ENCODE measurements at regions not wholly inside any gene's neighbourhood (a gene's known extent, or its start where the extent isn't known, plus 50 kb on each side); places are given as distances from the start of the nearest gene placed in this dataset.

DNA sequence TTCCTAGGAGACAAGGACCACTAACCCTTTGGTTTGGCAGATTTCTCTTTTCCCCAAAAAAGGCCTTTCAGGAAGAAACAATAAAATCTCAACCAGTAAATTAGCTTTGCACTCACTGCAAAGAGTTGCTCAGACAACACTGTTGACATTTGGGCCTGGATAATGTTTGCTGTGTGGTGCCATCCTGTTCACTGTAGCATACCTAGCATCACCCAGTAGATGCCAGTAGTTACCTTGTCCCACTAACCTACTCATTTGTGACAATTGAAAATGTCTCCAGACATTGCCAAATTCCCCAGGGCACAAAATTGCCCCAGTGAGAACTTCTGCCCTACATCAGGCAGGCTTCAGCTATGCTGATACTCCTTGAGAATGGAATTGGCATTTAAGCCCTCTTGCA lies 177.0 kb upstream of the ERCC4 start:
- H3K36me3 Mint-ChIP-seq: no peaks in the 10 kb centered on the region
- Histone ChIP-seq H3K9me3 (ENCODE audit: control insufficient read depth, insufficient read depth, low read length) (no peaks in the 10 kb centered on the region), H3K27ac (ENCODE audit: low read length) (no peak overlapping the region), H3K4me1 (ENCODE audit: control insufficient read depth, insufficient read depth, low read length) (no peaks in the 10 kb centered on the region), H3K36me3 (ENCODE audit: control insufficient read depth, insufficient read depth, low read length) (no peaks in the 10 kb centered on the region), H3K27me3 (ENCODE audit: control insufficient read depth, insufficient read depth, low read length) (no peaks in the 10 kb centered on the region), H3K4me3 (ENCODE audit: low read length) (no peak overlapping the region)
- no peak for ATAC-seq
- intact Hi-C loops (cut with micrococcal nuclease): no loop called here
- no peak overlapping the region for H3K27ac Mint-ChIP-seq
- TF ChIP-seq, protein P1, sequence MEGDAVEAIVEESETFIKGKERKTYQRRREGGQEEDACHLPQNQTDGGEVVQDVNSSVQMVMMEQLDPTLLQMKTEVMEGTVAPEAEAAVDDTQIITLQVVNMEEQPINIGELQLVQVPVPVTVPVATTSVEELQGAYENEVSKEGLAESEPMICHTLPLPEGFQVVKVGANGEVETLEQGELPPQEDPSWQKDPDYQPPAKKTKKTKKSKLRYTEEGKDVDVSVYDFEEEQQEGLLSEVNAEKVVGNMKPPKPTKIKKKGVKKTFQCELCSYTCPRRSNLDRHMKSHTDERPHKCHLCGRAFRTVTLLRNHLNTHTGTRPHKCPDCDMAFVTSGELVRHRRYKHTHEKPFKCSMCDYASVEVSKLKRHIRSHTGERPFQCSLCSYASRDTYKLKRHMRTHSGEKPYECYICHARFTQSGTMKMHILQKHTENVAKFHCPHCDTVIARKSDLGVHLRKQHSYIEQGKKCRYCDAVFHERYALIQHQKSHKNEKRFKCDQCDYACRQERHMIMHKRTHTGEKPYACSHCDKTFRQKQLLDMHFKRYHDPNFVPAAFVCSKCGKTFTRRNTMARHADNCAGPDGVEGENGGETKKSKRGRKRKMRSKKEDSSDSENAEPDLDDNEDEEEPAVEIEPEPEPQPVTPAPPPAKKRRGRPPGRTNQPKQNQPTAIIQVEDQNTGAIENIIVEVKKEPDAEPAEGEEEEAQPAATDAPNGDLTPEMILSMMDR (IDR thresholded peaks at IDR 0.05): no peak
- H3K4me1 Mint-ChIP-seq: no peaks in the 10 kb centered on the region
- peaks cover 3 to 7% of the 10 kb centered on the region in 2 donors for H3K9me3 Mint-ChIP-seq
- no peaks in the 10 kb centered on the region for H3K27me3 Mint-ChIP-seq (ENCODE audit: low read depth in 2 of 2)
- no peak overlapping the region for H3K4me3 Mint-ChIP-seq
- DNase-seq: no peak

DNA sequence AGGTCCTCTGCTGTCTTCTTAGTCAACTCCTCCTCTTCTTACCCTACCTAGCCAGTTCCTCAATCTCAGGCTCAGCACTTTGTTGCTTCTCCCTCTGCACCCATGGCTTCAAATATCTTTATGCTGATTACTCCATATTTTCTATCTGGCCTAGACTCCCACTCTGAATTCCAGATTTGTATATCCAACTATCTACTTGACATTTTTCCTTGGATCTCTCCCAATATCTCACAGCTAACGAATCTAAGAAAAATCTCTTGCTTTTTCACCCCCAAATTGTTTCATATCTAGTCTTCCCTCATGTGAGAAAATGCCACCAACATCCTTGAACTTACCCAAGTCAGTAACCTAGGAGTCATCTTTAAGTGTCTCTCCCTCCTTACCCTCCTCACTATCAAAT lies 176.4 kb upstream of the ERCC4 start:
- Mint-ChIP-seq H3K27me3 (ENCODE audit: low read depth in 2 of 2) (no peaks in the 10 kb centered on the region), H3K4me1 (no peaks in the 10 kb centered on the region), H3K36me3 (no peaks in the 10 kb centered on the region), H3K9me3 (peaks cover 3 to 7% of the 10 kb centered on the region in 2 donors), H3K27ac (no peak overlapping the region), H3K4me3 (no peak overlapping the region)
- H3K27me3 ChIP-seq (ENCODE audit: control insufficient read depth, insufficient read depth, low read length): no peaks in the 10 kb centered on the region
- no peaks in the 10 kb centered on the region for H3K4me1 ChIP-seq (ENCODE audit: control insufficient read depth, insufficient read depth, low read length)
- TF ChIP-seq, protein P1 (IDR thresholded peaks at IDR 0.05): no peak
- intact Hi-C loops (cut with micrococcal nuclease): no loop called here
- no peaks in the 10 kb centered on the region for H3K36me3 ChIP-seq (ENCODE audit: control insufficient read depth, insufficient read depth, low read length)
- H3K27ac ChIP-seq (ENCODE audit: low read length): no peak overlapping the region
- H3K9me3 ChIP-seq (ENCODE audit: control insufficient read depth, insufficient read depth, low read length): no peaks in the 10 kb centered on the region
- ATAC-seq: no peak
- WGBS (ENCODE audit: insufficient coverage): 63% methylated on average over 1 of the region's 1 CpG
- DNase-seq: no peak
- no peak overlapping the region for H3K4me3 ChIP-seq (ENCODE audit: low read length)

DNA sequence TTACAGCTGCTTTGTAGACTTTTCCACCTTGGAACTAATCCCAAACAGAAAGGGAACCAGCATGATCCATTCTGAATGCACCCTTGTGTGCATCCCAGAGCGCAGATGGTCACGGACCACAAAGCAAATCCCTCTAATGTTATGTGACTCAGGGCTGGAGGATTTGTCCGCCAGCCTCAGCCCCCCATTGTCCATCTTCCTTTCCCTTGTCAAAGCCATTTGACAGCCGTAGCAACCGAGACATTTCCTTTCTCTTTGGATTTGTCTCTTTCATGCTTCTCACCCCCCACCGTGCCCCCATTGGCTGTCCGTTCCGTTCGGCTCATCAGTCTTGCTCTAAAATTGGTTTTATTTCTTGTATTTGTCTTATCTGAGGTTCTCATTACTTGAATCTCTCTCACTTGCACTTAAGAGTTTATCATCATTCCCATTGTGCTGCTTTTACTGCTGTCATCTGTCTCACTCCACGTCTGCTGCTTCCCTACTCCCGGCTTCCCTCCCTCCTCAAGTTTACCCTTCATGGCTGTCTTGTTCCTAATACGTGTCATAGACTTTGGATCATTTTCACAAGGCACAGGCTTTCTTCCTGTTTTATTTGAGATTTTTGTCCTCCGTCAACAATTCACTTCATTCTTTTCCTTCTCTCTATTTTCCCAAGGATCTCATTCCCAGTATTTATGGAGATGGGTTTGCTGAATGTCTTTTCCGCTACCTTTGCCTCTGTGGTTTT lies 163.4 kb upstream of the ERCC4 start:
- no peaks in the 10 kb centered on the region for H3K4me1 Mint-ChIP-seq
- peaks cover 5 to 6% of the 10 kb centered on the region in 2 donors for H3K9me3 Mint-ChIP-seq
- no peak for ATAC-seq
- no peak overlapping the region for H3K4me3 Mint-ChIP-seq
- H3K27me3 ChIP-seq (ENCODE audit: control insufficient read depth, insufficient read depth, low read length): no peaks in the 10 kb centered on the region
- H3K4me1 ChIP-seq (ENCODE audit: control insufficient read depth, insufficient read depth, low read length): no peaks in the 10 kb centered on the region
- no peak overlapping the region for H3K27ac Mint-ChIP-seq
- no peak overlapping the region for H3K4me3 ChIP-seq (ENCODE audit: low read length)
- DNase-seq: no peak
- H3K27me3 Mint-ChIP-seq (ENCODE audit: low read depth in 2 of 2): peaks cover 0 to 10% of the 10 kb centered on the region in 2 donors
- WGBS (ENCODE audit: insufficient coverage): 87% methylated on average over 12 of the region's 14 CpGs
- H3K9me3 ChIP-seq (ENCODE audit: control insufficient read depth, insufficient read depth, low read length): no peaks in the 10 kb centered on the region
- no peak overlapping the region for H3K27ac ChIP-seq (ENCODE audit: low read length)
- intact Hi-C loops (cut with micrococcal nuclease): no loop called here
- no peaks in the 10 kb centered on the region for H3K36me3 ChIP-seq (ENCODE audit: control insufficient read depth, insufficient read depth, low read length)
- TF ChIP-seq, protein P1 (IDR thresholded peaks at IDR 0.05): no peak
- no peaks in the 10 kb centered on the region for H3K36me3 Mint-ChIP-seq

DNA sequence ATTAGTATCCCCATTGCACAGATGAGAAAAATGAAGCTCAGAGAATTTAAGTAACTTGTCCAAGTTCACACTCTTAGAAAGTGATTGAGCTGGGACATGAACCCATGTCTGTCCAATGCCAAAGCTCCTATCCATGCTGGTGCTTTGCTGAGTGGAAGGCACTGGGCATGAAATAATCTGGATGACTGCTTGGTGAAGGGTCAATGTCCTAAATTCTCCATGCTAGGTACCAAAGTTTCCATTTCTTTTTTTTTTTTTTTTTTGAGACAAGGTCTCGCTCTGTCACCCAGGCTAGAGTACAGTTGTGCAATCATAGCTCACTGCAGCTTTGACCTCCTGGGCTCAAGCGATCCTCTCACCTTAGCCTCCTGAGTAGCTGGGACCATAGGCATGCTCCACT lies 153.6 kb upstream of the ERCC4 start:
- no peaks in the 10 kb centered on the region for H3K36me3 ChIP-seq (ENCODE audit: control insufficient read depth, insufficient read depth, low read length)
- no peaks in the 10 kb centered on the region for H3K27me3 ChIP-seq (ENCODE audit: control insufficient read depth, insufficient read depth, low read length)
- DNase-seq (no peak), ATAC-seq (no peak)
- no peak overlapping the region for H3K27ac ChIP-seq (ENCODE audit: low read length)
- H3K36me3 Mint-ChIP-seq: no peaks in the 10 kb centered on the region
- no peaks in the 10 kb centered on the region for H3K4me1 Mint-ChIP-seq
- peaks cover 5% of the 10 kb centered on the region in 2 donors for H3K9me3 Mint-ChIP-seq
- intact Hi-C loops (cut with micrococcal nuclease): no loop called here
- H3K27ac Mint-ChIP-seq: no peak overlapping the region
- TF ChIP-seq, protein P1 (IDR thresholded peaks at IDR 0.05): no peak
- no peaks in the 10 kb centered on the region for H3K27me3 Mint-ChIP-seq (ENCODE audit: low read depth in 2 of 2)
- no peaks in the 10 kb centered on the region for H3K4me1 ChIP-seq (ENCODE audit: control insufficient read depth, insufficient read depth, low read length)
- no peak overlapping the region for H3K4me3 Mint-ChIP-seq
- 88% methylated on average over 2 of the region's 2 CpGs for WGBS (ENCODE audit: insufficient coverage)
- no peak overlapping the region for H3K4me3 ChIP-seq (ENCODE audit: low read length)
- H3K9me3 ChIP-seq (ENCODE audit: control insufficient read depth, insufficient read depth, low read length): no peaks in the 10 kb centered on the region

Measured in natural killer cell (primary cell).